ENCODE measurements at regions not wholly inside any gene's neighbourhood (a gene's known extent, or its start where the extent isn't known, plus 50 kb on each side); places are given as distances from the start of the nearest gene placed in this dataset.

DNA sequence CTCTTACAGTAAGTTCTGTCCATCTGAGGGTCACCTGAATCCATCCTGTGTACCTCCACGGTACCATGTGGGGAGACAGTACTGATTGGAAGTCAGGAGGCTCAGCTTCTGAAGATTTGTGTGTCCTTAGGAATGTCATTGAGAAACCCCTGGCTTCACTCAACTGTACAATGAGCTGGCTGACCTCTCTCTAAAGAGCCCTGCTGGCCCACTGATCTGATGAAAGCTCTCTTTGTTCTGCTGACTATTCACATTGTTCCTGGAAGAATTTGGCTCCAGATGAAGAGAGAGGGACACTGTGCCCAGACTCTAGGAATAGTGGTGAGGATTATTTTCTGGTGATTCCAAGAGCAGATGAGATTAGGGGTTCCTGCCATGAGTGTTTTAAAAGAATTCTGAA is 141.2 kb downstream of the LURAP1L start:
- H3K9me3 ChIP-seq: no peaks in the 10 kb centered on the region
- no peaks in the 10 kb centered on the region for H3K4me1 ChIP-seq
- TF ChIP-seq, protein P1, sequence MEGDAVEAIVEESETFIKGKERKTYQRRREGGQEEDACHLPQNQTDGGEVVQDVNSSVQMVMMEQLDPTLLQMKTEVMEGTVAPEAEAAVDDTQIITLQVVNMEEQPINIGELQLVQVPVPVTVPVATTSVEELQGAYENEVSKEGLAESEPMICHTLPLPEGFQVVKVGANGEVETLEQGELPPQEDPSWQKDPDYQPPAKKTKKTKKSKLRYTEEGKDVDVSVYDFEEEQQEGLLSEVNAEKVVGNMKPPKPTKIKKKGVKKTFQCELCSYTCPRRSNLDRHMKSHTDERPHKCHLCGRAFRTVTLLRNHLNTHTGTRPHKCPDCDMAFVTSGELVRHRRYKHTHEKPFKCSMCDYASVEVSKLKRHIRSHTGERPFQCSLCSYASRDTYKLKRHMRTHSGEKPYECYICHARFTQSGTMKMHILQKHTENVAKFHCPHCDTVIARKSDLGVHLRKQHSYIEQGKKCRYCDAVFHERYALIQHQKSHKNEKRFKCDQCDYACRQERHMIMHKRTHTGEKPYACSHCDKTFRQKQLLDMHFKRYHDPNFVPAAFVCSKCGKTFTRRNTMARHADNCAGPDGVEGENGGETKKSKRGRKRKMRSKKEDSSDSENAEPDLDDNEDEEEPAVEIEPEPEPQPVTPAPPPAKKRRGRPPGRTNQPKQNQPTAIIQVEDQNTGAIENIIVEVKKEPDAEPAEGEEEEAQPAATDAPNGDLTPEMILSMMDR (IDR thresholded peaks at IDR 0.05): no peak
- TF ChIP-seq POLR2A (IDR thresholded peaks at IDR 0.05): no peak
- TF ChIP-seq POLR2AphosphoS5 (IDR thresholded peaks at IDR 0.05): no peak
- TF ChIP-seq EP300 (IDR thresholded peaks at IDR 0.05): no peak
- H3K27ac ChIP-seq: no peak overlapping the region
- H3K36me3 ChIP-seq: no peaks in the 10 kb centered on the region
- WGBS: 61% methylated on average over 1 of the region's 1 CpG
- H3K27me3 ChIP-seq: no peaks in the 10 kb centered on the region
- H3K4me3 ChIP-seq: no peak overlapping the region
- no peak for DNase-seq (ENCODE audit: low spot score in 2 of 2)

DNA sequence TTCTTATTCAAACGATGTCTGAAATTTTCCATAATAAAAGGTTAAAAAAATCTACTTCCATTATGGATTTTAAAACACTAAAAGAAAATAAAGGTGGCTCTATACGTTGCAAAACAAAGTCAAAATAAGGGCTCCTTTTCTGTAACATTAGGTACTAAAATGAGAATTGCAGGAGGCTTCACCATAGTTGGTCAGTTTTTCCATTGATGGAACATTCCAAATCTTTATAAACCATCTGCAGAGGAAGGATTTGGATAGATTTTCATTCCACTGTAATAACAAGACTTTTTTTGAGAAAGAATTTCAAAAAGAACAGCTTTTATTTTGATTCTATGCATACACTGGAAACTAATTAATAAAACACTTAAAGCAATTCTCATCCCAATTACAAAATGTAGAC is 145.6 kb downstream of the LURAP1L start:
- H3K4me1 ChIP-seq: peaks cover 4% of the 10 kb centered on the region
- H3K27ac ChIP-seq: no peak overlapping the region
- no peaks in the 10 kb centered on the region for H3K36me3 ChIP-seq
- no peaks in the 10 kb centered on the region for H3K9me3 ChIP-seq
- 68% methylated on average over 2 of the region's 2 CpGs for WGBS
- TF ChIP-seq POLR2AphosphoS5 (IDR thresholded peaks at IDR 0.05) (no peak), EP300 (IDR thresholded peaks at IDR 0.05) (no peak), POLR2A (IDR thresholded peaks at IDR 0.05) (no peak)
- TF ChIP-seq, protein P1 (IDR thresholded peaks at IDR 0.05): no peak
- no peak for DNase-seq (ENCODE audit: low spot score in 2 of 2)
- H3K27me3 ChIP-seq: no peaks in the 10 kb centered on the region
- no peak overlapping the region for H3K4me3 ChIP-seq

DNA sequence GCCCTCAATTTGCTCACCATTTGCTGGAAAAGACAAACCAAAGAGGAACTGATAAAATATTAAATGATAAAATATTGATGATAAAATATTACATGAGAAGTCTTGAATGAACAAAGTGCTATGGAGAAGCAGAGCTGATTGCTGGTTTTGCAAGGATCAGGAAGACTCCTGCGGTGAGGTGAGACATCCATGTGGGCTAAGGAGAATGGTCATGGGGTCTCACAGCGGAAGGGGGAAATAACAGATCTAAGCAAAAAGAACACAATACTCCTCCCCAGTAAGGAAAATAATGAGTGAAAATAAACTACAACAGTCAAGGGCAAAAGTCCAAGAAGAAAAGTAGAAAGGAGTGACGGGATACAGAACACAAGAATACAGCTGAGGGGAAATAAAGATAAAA is 146.8 kb downstream of the LURAP1L start:
- 83% methylated on average over 3 of the region's 3 CpGs for WGBS
- DNase-seq (ENCODE audit: low spot score in 2 of 2): no peak

DNA sequence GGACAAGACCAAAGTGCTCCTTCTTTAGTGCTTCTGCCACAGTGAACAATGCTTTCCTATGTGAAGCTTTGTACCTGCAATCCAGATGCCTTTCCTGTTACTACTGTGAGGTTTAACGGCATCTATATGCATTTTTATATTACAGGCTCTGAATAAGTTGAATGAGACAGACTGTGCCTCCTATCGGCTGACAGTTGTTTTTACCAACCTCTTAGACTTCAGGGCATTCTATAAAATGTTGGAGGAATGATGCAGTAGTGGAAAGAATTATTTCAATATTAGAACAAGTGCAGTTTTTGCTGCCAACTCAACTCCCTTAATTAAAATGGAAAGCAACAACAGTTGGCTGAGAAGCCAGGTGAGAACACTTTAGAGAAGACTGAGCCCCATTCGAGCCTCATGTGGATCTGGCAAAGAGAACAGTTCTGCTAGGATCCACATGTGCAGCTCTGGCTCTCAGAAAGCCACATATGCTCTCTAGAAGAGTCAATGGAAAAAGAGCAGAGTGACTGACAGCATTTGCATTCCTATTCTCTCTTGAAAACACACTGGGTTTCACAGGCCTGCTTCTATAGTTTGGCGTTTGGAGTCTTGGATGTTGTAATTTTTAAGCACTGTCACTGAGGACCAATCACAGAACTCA is 147.5 kb downstream of the LURAP1L start:
- Histone ChIP-seq H3K4me1 (peaks cover 4% of the 10 kb centered on the region), H3K36me3 (no peaks in the 10 kb centered on the region), H3K4me3 (no peak overlapping the region), H3K27ac (peak overlapping the region; percentile 10), H3K9me3 (no peaks in the 10 kb centered on the region), H3K27me3 (no peaks in the 10 kb centered on the region)
- TF ChIP-seq, protein P1 (IDR thresholded peaks at IDR 0.05): no peak
- TF ChIP-seq POLR2AphosphoS5 (IDR thresholded peaks at IDR 0.05) (no peak), POLR2A (IDR thresholded peaks at IDR 0.05) (no peak), EP300 (IDR thresholded peaks at IDR 0.05) (no peak)
- 44% methylated on average over 4 of the region's 4 CpGs for WGBS
- no peak for DNase-seq (ENCODE audit: low spot score in 2 of 2)

More for the DNA sequence above, 146.8 kb downstream of the LURAP1L start:
- TF ChIP-seq EP300 (IDR thresholded peaks at IDR 0.05): no peak
- no peak for TF ChIP-seq POLR2AphosphoS5 (IDR thresholded peaks at IDR 0.05)
- TF ChIP-seq, protein P1 (IDR thresholded peaks at IDR 0.05): no peak
- no peak for TF ChIP-seq POLR2A (IDR thresholded peaks at IDR 0.05)
- no peaks in the 10 kb centered on the region for H3K9me3 ChIP-seq
- H3K4me3 ChIP-seq: no peak overlapping the region
- H3K4me1 ChIP-seq: peaks cover 4% of the 10 kb centered on the region
- no peaks in the 10 kb centered on the region for H3K36me3 ChIP-seq
- H3K27me3 ChIP-seq: no peaks in the 10 kb centered on the region
- no peak overlapping the region for H3K27ac ChIP-seq

DNA sequence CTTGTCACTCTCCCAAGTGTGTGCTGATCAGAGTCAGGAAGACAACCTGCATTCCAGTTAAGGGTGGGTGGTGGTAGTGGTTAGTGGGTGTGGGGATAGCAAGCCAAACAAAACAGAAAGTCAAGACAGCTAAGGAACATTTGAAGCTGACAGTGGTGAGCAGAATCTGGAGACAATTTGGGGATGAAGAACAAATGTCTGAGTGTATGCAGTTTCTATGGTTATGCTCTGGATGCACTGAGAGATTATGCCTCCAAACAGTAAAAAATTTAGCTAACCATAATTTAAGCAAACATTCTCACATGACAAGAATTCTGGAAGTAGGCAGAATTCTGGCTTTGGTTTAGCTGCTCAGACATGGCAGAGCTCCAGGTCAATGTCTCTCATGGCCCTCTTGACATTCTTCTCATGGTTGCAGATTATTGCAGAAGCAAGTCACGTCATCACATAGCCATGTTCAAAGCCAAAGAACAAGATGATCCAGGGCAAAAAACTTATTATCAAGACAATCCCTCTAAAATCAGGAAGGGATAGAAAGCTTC is 148.7 kb downstream of the LURAP1L start:
- DNase-seq (ENCODE audit: low spot score in 2 of 2): no peak
- TF ChIP-seq POLR2A (IDR thresholded peaks at IDR 0.05): no peak
- peak in 2 of 3 donors; percentile 62 to 70 for TF ChIP-seq POLR2AphosphoS5 (IDR thresholded peaks at IDR 0.05)
- Histone ChIP-seq H3K4me3 (no peak overlapping the region), H3K27me3 (no peaks in the 10 kb centered on the region), H3K36me3 (no peaks in the 10 kb centered on the region), H3K4me1 (peaks cover 4% of the 10 kb centered on the region), H3K9me3 (no peaks in the 10 kb centered on the region), H3K27ac (peak overlapping the region; percentile 67)
- WGBS: 22% methylated on average over 1 of the region's 1 CpG
